ENCODE measurements at regions not wholly inside any gene's neighbourhood (a gene's known extent, or its start where the extent isn't known, plus 50 kb on each side); places are given as distances from the start of the nearest gene placed in this dataset.

DNA sequence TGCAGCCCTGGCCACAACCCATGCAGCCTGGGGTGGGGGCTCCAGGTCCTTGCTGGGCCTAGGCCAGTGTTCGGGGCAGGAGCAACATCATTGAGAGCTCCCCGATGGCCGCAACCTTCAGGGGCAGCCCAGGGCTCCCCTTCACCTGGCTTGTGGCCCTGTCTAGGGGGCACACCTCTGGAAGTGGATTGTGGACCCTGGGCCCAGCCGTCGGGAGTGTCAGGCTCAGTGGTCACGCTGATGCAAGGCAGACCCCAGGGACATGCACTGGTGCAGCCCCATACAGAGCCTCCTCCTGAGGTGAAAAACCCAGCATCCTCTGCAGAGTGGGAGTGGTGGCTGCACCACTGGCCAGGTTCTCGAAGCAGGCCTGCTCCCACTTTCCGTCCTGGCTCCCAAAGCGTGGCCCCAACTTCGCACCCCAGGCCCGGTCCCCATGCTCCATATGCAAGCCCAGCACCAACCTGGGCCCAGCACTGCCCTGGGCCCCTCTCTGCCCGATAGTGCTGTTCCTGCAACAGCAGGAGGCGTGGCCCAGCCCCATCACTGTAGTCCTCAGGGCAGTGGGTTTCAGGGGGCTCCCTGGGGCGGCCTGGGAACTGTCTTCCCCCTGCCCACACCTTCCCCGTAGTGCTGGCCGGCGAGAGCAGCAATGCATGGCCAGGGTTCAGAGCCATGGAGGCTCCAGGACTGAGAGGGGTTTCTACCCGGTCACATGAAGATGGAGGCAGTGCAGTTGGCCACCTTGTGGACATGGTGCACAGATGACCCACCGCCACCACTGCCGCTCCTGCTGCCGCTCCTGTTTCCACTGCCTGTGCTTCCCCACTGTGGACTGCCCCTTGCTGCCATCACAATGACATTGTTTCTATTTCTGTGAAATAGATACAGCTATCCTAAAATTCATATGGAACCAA, 303.9 kb upstream of the NRG3 start:
- no peak for TF ChIP-seq EZH2phosphoT487 (IDR thresholded peaks at IDR 0.05; ENCODE audit: borderline replicate concordance, low read length)
- TF ChIP-seq, protein P1, sequence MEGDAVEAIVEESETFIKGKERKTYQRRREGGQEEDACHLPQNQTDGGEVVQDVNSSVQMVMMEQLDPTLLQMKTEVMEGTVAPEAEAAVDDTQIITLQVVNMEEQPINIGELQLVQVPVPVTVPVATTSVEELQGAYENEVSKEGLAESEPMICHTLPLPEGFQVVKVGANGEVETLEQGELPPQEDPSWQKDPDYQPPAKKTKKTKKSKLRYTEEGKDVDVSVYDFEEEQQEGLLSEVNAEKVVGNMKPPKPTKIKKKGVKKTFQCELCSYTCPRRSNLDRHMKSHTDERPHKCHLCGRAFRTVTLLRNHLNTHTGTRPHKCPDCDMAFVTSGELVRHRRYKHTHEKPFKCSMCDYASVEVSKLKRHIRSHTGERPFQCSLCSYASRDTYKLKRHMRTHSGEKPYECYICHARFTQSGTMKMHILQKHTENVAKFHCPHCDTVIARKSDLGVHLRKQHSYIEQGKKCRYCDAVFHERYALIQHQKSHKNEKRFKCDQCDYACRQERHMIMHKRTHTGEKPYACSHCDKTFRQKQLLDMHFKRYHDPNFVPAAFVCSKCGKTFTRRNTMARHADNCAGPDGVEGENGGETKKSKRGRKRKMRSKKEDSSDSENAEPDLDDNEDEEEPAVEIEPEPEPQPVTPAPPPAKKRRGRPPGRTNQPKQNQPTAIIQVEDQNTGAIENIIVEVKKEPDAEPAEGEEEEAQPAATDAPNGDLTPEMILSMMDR (IDR thresholded peaks at IDR 0.05; ENCODE audit: low read depth, low read length, poor library complexity, severe bottlenecking): no peak
- Histone ChIP-seq H3K4me2 (ENCODE audit: low read length) (no peak overlapping the region), H3K36me3 (ENCODE audit: control insufficient read depth, low read length) (no peaks in the 10 kb centered on the region), H4K20me1 (ENCODE audit: control insufficient read depth, insufficient read depth, low read depth, low read length) (no peaks in the 10 kb centered on the region), H3K9me3 (ENCODE audit: control insufficient read depth, insufficient read depth, low read length) (no peaks in the 10 kb centered on the region), H3K79me2 (ENCODE audit: control insufficient read depth, low read length) (no peaks in the 10 kb centered on the region), H3K27ac (ENCODE audit: low read depth, low read length) (no peak overlapping the region), H3K9me2 (replicated peaks; ENCODE audit: control insufficient read depth, low read length) (no peaks in the 10 kb centered on the region), H3K27me3 (ENCODE audit: control insufficient read depth, low read length) (no peaks in the 10 kb centered on the region), H3K4me1 (ENCODE audit: control insufficient read depth, low read length) (no peaks in the 10 kb centered on the region), H3F3A (ENCODE audit: control insufficient read depth, insufficient read depth) (no peaks in the 10 kb centered on the region), H3K4me3 (ENCODE audit: low read length) (no peak overlapping the region)

DNA sequence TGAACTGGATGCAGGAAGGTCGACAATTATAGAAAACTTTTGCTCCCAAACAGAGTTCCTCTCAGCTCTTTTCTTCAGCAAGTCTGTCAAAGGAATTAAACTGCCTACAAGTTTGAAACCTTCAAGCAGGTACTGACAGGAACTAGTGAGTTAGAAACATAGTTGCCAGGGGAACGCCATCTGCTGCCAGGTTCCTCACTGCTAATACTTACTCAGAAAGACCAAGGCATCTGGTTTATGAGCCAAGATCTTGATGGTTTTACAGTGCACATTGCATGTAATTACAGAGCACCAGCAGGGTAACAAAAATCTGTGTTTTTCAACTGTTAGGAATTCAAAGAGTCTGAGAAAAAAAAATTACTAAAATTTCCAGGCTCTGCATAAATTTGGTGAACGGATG, 300.0 kb upstream of the NRG3 start:
- Histone ChIP-seq H3K9me2 (replicated peaks; ENCODE audit: control insufficient read depth, low read length) (no peaks in the 10 kb centered on the region), H3K27ac (ENCODE audit: low read depth, low read length) (no peak overlapping the region), H4K20me1 (ENCODE audit: control insufficient read depth, insufficient read depth, low read depth, low read length) (no peaks in the 10 kb centered on the region), H3K36me3 (ENCODE audit: control insufficient read depth, low read length) (no peaks in the 10 kb centered on the region), H3K9me3 (ENCODE audit: control insufficient read depth, insufficient read depth, low read length) (no peaks in the 10 kb centered on the region), H3K79me2 (ENCODE audit: control insufficient read depth, low read length) (no peaks in the 10 kb centered on the region), H3K4me1 (ENCODE audit: control insufficient read depth, low read length) (no peaks in the 10 kb centered on the region), H3K4me3 (ENCODE audit: low read length) (no peak overlapping the region), H3K27me3 (ENCODE audit: control insufficient read depth, low read length) (no peaks in the 10 kb centered on the region), H3F3A (ENCODE audit: control insufficient read depth, insufficient read depth) (no peaks in the 10 kb centered on the region), H3K4me2 (ENCODE audit: low read length) (no peak overlapping the region)
- TF ChIP-seq, protein P1 (IDR thresholded peaks at IDR 0.05; ENCODE audit: low read depth, low read length, poor library complexity, severe bottlenecking): no peak
- TF ChIP-seq EZH2phosphoT487 (IDR thresholded peaks at IDR 0.05; ENCODE audit: borderline replicate concordance, low read length): no peak

DNA sequence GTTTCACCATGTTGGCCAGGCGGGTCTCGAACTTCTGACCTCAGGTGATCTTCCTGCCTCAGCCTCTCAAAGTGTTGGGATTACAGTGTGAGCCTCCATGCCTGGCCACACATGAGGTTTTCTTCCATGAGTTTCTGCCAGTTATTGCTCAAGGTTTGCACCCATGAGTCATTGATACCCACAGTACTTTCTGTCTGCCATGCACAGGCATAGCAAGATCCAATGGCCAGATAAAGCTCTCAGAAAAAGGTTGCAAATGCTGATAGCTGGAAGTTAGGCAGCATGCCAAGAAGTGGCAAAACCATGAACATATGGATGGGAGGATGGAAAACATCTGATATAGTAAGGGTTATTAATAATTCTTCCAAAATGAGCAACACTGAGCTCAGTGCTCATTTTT, 298.7 kb upstream of the NRG3 start:
- Histone ChIP-seq H3F3A (ENCODE audit: control insufficient read depth, insufficient read depth) (no peaks in the 10 kb centered on the region), H3K36me3 (ENCODE audit: control insufficient read depth, low read length) (no peaks in the 10 kb centered on the region), H3K4me3 (ENCODE audit: low read length) (no peak overlapping the region), H3K9me3 (ENCODE audit: control insufficient read depth, insufficient read depth, low read length) (no peaks in the 10 kb centered on the region), H3K79me2 (ENCODE audit: control insufficient read depth, low read length) (no peaks in the 10 kb centered on the region), H3K4me1 (ENCODE audit: control insufficient read depth, low read length) (no peaks in the 10 kb centered on the region), H3K27ac (ENCODE audit: low read depth, low read length) (no peak overlapping the region), H3K9me2 (replicated peaks; ENCODE audit: control insufficient read depth, low read length) (no peaks in the 10 kb centered on the region), H4K20me1 (ENCODE audit: control insufficient read depth, insufficient read depth, low read depth, low read length) (no peaks in the 10 kb centered on the region), H3K4me2 (ENCODE audit: low read length) (no peak overlapping the region), H3K27me3 (ENCODE audit: control insufficient read depth, low read length) (no peaks in the 10 kb centered on the region)
- no peak for TF ChIP-seq EZH2phosphoT487 (IDR thresholded peaks at IDR 0.05; ENCODE audit: borderline replicate concordance, low read length)
- TF ChIP-seq, protein P1 (IDR thresholded peaks at IDR 0.05; ENCODE audit: low read depth, low read length, poor library complexity, severe bottlenecking): no peak

Measured in DOHH2 (cell line).